ENCODE measurements at regions not wholly inside any gene's neighbourhood (a gene's known extent, or its start where the extent isn't known, plus 50 kb on each side); places are given as distances from the start of the nearest gene placed in this dataset.

GRCh38 chr18:52254367-52254766 is 85.6 kb upstream of the DCC start:
- TF ChIP-seq, protein P1, sequence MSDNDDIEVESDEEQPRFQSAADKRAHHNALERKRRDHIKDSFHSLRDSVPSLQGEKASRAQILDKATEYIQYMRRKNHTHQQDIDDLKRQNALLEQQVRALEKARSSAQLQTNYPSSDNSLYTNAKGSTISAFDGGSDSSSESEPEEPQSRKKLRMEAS (IDR thresholded peaks at IDR 0.05; ENCODE audit: low read depth) = no peak
- TF ChIP-seq, protein P2, sequence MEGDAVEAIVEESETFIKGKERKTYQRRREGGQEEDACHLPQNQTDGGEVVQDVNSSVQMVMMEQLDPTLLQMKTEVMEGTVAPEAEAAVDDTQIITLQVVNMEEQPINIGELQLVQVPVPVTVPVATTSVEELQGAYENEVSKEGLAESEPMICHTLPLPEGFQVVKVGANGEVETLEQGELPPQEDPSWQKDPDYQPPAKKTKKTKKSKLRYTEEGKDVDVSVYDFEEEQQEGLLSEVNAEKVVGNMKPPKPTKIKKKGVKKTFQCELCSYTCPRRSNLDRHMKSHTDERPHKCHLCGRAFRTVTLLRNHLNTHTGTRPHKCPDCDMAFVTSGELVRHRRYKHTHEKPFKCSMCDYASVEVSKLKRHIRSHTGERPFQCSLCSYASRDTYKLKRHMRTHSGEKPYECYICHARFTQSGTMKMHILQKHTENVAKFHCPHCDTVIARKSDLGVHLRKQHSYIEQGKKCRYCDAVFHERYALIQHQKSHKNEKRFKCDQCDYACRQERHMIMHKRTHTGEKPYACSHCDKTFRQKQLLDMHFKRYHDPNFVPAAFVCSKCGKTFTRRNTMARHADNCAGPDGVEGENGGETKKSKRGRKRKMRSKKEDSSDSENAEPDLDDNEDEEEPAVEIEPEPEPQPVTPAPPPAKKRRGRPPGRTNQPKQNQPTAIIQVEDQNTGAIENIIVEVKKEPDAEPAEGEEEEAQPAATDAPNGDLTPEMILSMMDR (IDR thresholded peaks at IDR 0.05) = no peak
- TF ChIP-seq RAD21 (IDR thresholded peaks at IDR 0.05; ENCODE audit: low read length) = no peak

Measured in SK-N-SH (cell line).